ENCODE measurements at regions not wholly inside any gene's neighbourhood (a gene's known extent, or its start where the extent isn't known, plus 50 kb on each side); places are given as distances from the start of the nearest gene placed in this dataset.
"Not testable (repeated sequence)": the region's sequence is repeated elsewhere in the genome, so short reads cannot be mapped to it uniquely, and the experiment has no call there.

DNA sequence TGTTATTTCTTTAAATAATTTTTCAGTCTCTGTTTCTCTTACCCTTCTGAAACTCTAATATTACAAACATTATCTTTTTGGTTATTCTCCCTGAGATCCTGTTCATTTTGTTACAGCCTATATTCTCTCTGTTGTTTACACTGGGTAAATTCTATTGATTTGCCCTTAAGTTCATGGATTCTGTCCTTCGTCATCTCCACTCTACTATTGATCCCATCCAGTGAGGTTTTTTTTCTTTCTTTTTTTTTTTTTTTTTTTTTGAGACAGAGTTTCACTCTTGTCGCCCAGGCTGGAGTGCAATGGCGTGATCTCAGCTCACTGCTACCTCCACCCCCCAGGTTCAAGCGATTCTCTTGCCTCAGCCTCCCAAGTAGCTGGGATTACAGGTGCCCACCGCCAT lies 393.9 kb downstream of the ZNF674 start:
- H3K36me3 ChIP-seq (ENCODE audit: insufficient read depth, low read depth, low read length); H3K4me1 ChIP-seq (ENCODE audit: insufficient read depth, low read length); H3K4me3 ChIP-seq (ENCODE audit: low read length); H3K9me3 ChIP-seq (ENCODE audit: insufficient read depth, low read depth, low read length); H3K27ac ChIP-seq (ENCODE audit: low read length); H3K9ac ChIP-seq (ENCODE audit: low read depth, low read length); H3K27me3 ChIP-seq (ENCODE audit: insufficient read depth, low read length): not testable (repeated sequence)

DNA sequence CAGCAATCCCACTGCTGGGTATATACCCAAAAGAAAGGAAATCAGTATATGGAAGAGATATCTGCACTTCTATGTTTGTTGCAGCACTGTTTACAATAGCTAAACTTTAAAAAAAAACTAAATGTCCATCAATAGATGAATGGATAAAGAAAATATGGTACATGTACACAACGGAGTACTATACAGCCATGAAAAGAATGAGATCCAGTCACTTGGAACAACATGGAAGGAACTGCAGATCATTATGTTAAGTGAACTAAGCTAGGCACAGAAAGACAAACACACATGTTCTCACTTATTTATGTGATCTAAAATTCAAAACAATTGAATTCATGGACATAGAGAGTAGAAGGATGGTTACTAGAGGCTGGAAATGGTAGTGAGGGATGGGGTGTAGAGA lies 400.7 kb downstream of the ZNF674 start:
- Histone ChIP-seq H3K27ac (ENCODE audit: low read length) (no peak overlapping the region), H3K4me1 (ENCODE audit: insufficient read depth, low read length) (no peaks in the 10 kb centered on the region), H3K4me3 (ENCODE audit: low read length) (no peak overlapping the region), H3K9me3 (ENCODE audit: insufficient read depth, low read depth, low read length) (no peaks in the 10 kb centered on the region), H3K36me3 (ENCODE audit: insufficient read depth, low read depth, low read length) (no peaks in the 10 kb centered on the region), H3K9ac (ENCODE audit: low read depth, low read length) (no peak overlapping the region), H3K27me3 (ENCODE audit: insufficient read depth, low read length) (no peaks in the 10 kb centered on the region)

DNA sequence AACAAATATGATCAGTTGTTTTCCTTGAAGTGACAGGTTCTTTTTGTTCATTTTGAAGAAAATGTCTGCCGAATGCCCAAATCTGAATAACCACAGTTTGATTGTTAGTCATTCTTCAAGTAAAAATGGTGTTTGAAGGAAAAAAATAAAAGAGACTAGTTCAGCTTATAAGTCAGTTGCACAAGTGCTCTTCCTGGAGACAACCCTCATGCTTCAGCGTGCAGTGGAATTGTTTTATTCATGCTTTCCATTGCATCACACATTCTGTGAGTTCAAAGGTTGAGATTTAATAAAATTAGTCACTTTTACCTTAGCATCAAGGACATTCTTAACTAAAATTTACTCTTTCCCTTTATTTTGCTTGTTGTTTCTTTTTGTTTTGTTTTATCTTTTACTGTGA lies 404.9 kb downstream of the ZNF674 start:
- H3K9me3 ChIP-seq (ENCODE audit: insufficient read depth, low read depth, low read length) = no peaks in the 10 kb centered on the region
- no peaks in the 10 kb centered on the region for H3K36me3 ChIP-seq (ENCODE audit: insufficient read depth, low read depth, low read length)
- H3K4me1 ChIP-seq (ENCODE audit: insufficient read depth, low read length) = no peaks in the 10 kb centered on the region

DNA sequence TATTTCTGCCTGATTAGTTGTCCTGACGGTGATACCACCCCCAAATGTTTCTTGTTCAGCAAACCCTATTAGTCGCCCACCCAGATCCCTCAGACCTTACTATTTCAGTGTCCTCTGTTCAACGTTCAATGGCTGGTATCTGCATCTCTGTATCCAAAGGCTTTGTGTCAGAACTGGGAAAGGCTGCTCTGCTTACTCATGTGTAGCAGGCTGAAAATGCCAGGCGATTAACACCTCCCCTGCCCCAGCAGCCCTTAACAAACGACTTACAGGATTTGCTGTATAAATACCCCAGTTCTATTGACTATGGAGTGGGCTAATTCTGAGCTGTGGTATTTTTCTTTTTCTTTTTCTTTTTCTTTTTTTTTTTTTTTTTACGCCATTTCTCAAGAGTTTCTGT lies 415.0 kb downstream of the ZNF674 start:
- no peak overlapping the region for H3K9ac ChIP-seq (ENCODE audit: low read depth, low read length)

More for the DNA sequence above, 404.9 kb downstream of the ZNF674 start:
- Histone ChIP-seq H3K4me3 (ENCODE audit: low read length) (no peak overlapping the region), H3K9ac (ENCODE audit: low read depth, low read length) (no peak overlapping the region), H3K27ac (ENCODE audit: low read length) (no peak overlapping the region), H3K27me3 (ENCODE audit: insufficient read depth, low read length) (no peaks in the 10 kb centered on the region)

DNA sequence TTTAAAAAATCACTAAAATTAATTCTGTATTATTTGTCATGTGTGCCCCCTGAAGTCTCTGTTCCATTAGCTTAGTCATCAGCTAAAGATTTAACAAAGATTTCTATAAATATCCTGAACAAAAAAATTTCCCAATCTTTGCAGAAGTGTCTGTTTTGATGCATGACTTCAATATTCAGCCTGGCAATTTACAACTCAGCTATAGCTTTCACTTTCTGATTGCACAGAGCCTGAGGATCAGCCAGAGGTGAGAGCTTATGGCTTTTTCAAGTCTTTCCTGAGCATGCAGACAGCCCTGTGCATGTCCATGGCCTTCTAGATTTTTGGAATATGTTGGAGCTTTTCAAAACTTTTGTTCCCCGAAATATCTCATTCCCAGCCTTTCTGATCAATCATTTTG lies 420.1 kb downstream of the ZNF674 start:
- H3K4me1 ChIP-seq (ENCODE audit: insufficient read depth, low read length) = peaks cover 2% of the 10 kb centered on the region; the same call in 1 of the 2 replicates
- H3K27ac ChIP-seq (ENCODE audit: low read length) = no peak overlapping the region
- H3K4me3 ChIP-seq (ENCODE audit: low read length) = no peak overlapping the region
- no peaks in the 10 kb centered on the region for H3K9me3 ChIP-seq (ENCODE audit: insufficient read depth, low read depth, low read length)
- no peaks in the 10 kb centered on the region for H3K36me3 ChIP-seq (ENCODE audit: insufficient read depth, low read depth, low read length)
- H3K9ac ChIP-seq (ENCODE audit: low read depth, low read length) = no peak overlapping the region
- H3K27me3 ChIP-seq (ENCODE audit: insufficient read depth, low read length) = no peaks in the 10 kb centered on the region

More for the DNA sequence above, 415.0 kb downstream of the ZNF674 start:
- Histone ChIP-seq H3K4me1 (ENCODE audit: insufficient read depth, low read length) (no peaks in the 10 kb centered on the region), H3K36me3 (ENCODE audit: insufficient read depth, low read depth, low read length) (no peaks in the 10 kb centered on the region), H3K27me3 (ENCODE audit: insufficient read depth, low read length) (no peaks in the 10 kb centered on the region), H3K9me3 (ENCODE audit: insufficient read depth, low read depth, low read length) (no peaks in the 10 kb centered on the region), H3K4me3 (ENCODE audit: low read length) (no peak overlapping the region), H3K27ac (ENCODE audit: low read length) (no peak overlapping the region)

DNA sequence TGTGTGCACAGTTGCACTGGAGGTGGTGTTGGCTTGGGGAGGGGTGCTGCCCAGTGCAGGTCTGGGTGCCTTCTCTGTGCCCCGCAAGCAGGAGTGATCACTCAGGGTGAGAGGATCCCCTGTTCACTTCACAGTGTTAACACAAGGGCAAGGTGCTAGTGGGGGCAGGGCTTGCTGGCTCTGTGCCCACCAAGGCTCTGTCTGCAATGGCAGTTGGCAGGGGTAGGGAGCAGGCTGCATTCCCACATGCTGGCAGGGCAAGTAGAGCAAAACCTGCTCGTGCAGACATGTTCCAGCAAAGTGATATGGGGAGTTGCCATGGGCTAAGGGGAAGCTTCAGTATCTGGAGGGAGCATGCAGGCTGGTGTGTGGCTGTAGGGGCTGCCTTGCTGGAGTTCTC lies 428.0 kb downstream of the ZNF674 start:
- peaks cover 6% of the 10 kb centered on the region; the same call in 1 of the 2 replicates for H3K4me1 ChIP-seq (ENCODE audit: insufficient read depth, low read length)
- no peak overlapping the region for H3K9ac ChIP-seq (ENCODE audit: low read depth, low read length)
- no peaks in the 10 kb centered on the region for H3K27me3 ChIP-seq (ENCODE audit: insufficient read depth, low read length)
- no peaks in the 10 kb centered on the region for H3K9me3 ChIP-seq (ENCODE audit: insufficient read depth, low read depth, low read length)
- H3K27ac ChIP-seq (ENCODE audit: low read length) = no peak overlapping the region
- no peaks in the 10 kb centered on the region for H3K36me3 ChIP-seq (ENCODE audit: insufficient read depth, low read depth, low read length)
- no peak overlapping the region for H3K4me3 ChIP-seq (ENCODE audit: low read length)

DNA sequence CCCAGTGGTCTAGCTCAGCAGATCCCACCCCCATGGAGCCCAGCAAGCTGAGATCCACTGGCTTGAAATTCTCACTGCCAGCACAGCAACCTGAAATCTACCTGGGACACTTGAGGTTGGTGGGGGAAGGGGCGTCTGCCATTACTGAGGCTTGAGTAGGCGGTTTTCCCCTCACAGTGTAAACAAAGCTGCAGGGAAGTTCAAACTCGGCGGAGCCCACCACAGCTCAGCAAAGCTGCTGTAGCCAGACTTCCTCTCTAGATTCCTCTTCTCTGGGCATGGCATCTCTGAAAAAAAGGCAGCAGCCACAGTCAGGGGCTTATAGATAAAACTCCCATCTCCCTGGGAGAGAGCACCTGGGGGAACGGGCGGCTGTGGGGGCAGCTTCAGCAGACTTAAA lies 457.9 kb downstream of the ZNF674 start:
- H3K27ac ChIP-seq (ENCODE audit: low read length); H3K27me3 ChIP-seq (ENCODE audit: insufficient read depth, low read length); H3K9ac ChIP-seq (ENCODE audit: low read depth, low read length); H3K9me3 ChIP-seq (ENCODE audit: insufficient read depth, low read depth, low read length); H3K4me1 ChIP-seq (ENCODE audit: insufficient read depth, low read length); H3K36me3 ChIP-seq (ENCODE audit: insufficient read depth, low read depth, low read length); H3K4me3 ChIP-seq (ENCODE audit: low read length): not testable (repeated sequence)

DNA sequence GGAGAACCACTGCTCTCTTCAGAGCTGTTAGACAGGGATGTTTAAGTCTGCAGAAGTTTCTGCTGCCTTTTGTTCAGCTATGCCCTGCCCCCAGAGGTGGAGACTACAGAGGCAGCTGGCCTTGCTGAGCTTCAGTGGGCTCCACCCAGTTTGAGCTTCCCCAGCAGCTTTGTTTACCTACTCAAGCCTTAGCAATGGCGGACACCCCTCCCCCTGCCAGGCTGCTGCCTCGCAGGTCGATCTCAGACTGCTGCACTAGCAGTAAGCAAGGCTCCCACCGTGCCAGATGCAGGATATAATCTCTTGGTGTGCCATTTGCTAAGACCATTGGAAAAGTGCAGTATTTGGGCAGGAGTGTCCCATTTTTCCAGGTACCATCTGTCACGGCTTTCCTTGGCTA lies 465.1 kb downstream of the ZNF674 start:
- not testable (repeated sequence) for H3K4me1 ChIP-seq (ENCODE audit: insufficient read depth, low read length); H3K9me3 ChIP-seq (ENCODE audit: insufficient read depth, low read depth, low read length); H3K27ac ChIP-seq (ENCODE audit: low read length); H3K4me3 ChIP-seq (ENCODE audit: low read length); H3K36me3 ChIP-seq (ENCODE audit: insufficient read depth, low read depth, low read length); H3K9ac ChIP-seq (ENCODE audit: low read depth, low read length); H3K27me3 ChIP-seq (ENCODE audit: insufficient read depth, low read length)

DNA sequence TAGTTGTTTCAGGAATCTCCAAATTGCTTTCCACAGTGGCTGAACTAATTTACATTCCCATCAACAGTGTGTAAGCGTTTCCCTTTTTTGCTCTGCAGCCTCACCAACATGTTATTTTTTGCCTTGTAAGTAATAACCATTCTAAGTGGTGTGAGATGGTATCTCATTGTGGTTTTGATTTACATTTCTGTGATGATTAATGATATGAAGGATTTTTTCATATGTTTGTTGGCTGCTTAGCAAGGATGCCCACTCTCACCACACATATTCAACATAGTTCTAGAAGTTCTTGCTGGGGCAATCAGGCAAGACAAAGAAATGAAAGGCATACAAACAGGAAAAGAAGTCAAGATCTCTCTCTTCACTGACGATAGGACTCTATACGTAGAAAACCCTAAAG lies 472.4 kb downstream of the ZNF674 start:
- Histone ChIP-seq H3K4me1 (ENCODE audit: insufficient read depth, low read length) (no peaks in the 10 kb centered on the region), H3K27me3 (ENCODE audit: insufficient read depth, low read length) (no peaks in the 10 kb centered on the region), H3K9ac (ENCODE audit: low read depth, low read length) (no peak overlapping the region)

DNA sequence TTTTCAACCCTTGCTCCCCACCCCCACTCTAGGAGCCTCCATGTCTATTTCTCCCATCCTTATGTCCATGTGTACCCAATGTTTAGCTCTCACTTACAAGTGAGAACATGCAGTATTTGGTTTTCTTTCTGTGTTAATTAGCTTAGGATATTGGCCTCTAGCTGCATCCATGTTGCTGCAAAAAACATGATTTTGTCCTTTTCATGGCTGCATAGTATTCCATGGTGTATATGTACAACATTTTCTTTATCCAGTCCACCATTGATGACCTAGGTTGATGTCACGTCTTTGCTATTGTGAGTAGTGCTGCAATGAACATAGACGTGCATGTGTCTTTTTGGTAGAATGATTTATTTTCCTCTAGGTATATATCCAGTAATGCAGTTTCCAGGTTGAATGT lies 472.8 kb downstream of the ZNF674 start:
- no peak overlapping the region for H3K4me3 ChIP-seq (ENCODE audit: low read length)
- H3K27ac ChIP-seq (ENCODE audit: low read length) = no peak overlapping the region
- no peaks in the 10 kb centered on the region for H3K27me3 ChIP-seq (ENCODE audit: insufficient read depth, low read length)
- no peaks in the 10 kb centered on the region for H3K4me1 ChIP-seq (ENCODE audit: insufficient read depth, low read length)
- H3K9ac ChIP-seq (ENCODE audit: low read depth, low read length) = no peak overlapping the region
- no peaks in the 10 kb centered on the region for H3K9me3 ChIP-seq (ENCODE audit: insufficient read depth, low read depth, low read length)
- H3K36me3 ChIP-seq (ENCODE audit: insufficient read depth, low read depth, low read length) = no peaks in the 10 kb centered on the region

More for the DNA sequence above, 472.4 kb downstream of the ZNF674 start:
- no peaks in the 10 kb centered on the region for H3K9me3 ChIP-seq (ENCODE audit: insufficient read depth, low read depth, low read length)
- no peaks in the 10 kb centered on the region for H3K36me3 ChIP-seq (ENCODE audit: insufficient read depth, low read depth, low read length)
- no peak overlapping the region for H3K27ac ChIP-seq (ENCODE audit: low read length)
- no peak overlapping the region for H3K4me3 ChIP-seq (ENCODE audit: low read length)

DNA sequence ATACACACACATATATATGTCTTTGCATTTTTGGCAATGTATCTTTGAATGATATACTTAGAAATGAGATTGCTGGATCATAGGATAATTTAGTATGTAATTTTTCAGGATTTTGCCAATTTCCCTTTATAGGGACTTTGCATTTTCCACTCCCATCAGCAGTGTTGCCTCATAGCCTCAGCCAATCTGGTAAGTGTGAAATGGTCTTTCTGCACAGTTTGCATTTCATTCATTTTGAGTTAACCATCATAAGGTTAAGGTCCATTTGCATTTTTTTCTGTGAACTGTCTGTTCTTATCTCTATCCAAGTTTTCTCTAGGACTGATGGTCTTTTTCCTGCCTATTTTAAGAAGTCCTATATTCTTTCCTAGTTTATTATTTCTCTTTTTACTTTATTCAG lies 474.8 kb downstream of the ZNF674 start:
- H3K36me3 ChIP-seq (ENCODE audit: insufficient read depth, low read depth, low read length) = no peaks in the 10 kb centered on the region
- no peaks in the 10 kb centered on the region for H3K4me1 ChIP-seq (ENCODE audit: insufficient read depth, low read length)
- H3K27me3 ChIP-seq (ENCODE audit: insufficient read depth, low read length) = no peaks in the 10 kb centered on the region
- H3K9ac ChIP-seq (ENCODE audit: low read depth, low read length) = no peak overlapping the region
- no peak overlapping the region for H3K27ac ChIP-seq (ENCODE audit: low read length)
- H3K4me3 ChIP-seq (ENCODE audit: low read length) = no peak overlapping the region
- H3K9me3 ChIP-seq (ENCODE audit: insufficient read depth, low read depth, low read length) = no peaks in the 10 kb centered on the region

DNA sequence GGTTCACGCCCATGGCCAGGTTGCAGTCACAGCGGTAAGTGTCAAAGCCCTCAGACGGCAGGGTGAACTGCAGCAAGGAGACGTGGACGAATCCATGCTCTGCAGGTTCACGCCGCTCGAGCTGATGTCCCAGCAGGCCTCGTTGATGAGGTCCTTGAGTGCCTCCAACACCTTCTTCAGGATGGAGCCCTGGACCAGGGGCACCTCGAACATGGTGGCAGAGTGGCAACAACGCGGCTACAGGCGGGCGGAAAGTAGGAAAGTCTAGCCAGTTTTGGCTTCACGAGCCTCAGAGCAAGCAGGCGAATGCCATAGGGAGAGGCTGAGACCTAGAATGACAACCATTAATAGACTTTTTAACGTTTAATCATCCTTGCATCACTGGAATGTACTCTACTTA lies 485.9 kb downstream of the ZNF674 start:
- H3K36me3 ChIP-seq (ENCODE audit: insufficient read depth, low read depth, low read length) = no peaks in the 10 kb centered on the region
- no peak overlapping the region for H3K4me3 ChIP-seq (ENCODE audit: low read length)
- peaks cover 7% of the 10 kb centered on the region for H3K9me3 ChIP-seq (ENCODE audit: insufficient read depth, low read depth, low read length)
- H3K9ac ChIP-seq (ENCODE audit: low read depth, low read length) = no peak overlapping the region
- H3K4me1 ChIP-seq (ENCODE audit: insufficient read depth, low read length) = no peaks in the 10 kb centered on the region
- no peaks in the 10 kb centered on the region for H3K27me3 ChIP-seq (ENCODE audit: insufficient read depth, low read length)
- H3K27ac ChIP-seq (ENCODE audit: low read length) = no peak overlapping the region

DNA sequence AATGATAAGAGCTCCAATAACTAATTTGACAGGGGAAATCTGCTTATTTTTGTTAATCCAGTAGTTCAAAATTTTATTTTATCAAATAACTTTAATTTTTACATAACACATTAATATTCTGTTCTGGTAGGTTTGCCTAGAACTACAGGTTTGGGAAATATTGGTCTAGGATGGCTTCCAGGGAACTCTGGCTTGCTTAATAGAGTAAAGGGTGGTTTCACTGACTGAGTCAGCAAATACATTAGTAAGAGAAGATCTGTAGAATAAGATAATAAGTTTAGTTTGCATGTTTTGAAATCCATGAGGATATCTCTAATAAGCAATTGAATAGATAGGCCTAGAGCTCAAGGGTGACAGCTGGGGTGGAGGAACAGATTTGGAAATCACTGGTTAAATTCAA lies 500.7 kb downstream of the ZNF674 start:
- Histone ChIP-seq H3K27ac (ENCODE audit: low read length) (no peak overlapping the region), H3K9me3 (ENCODE audit: insufficient read depth, low read depth, low read length) (no peaks in the 10 kb centered on the region), H3K4me1 (ENCODE audit: insufficient read depth, low read length) (no peaks in the 10 kb centered on the region), H3K9ac (ENCODE audit: low read depth, low read length) (no peak overlapping the region), H3K27me3 (ENCODE audit: insufficient read depth, low read length) (no peaks in the 10 kb centered on the region), H3K4me3 (ENCODE audit: low read length) (no peak overlapping the region), H3K36me3 (ENCODE audit: insufficient read depth, low read depth, low read length) (no peaks in the 10 kb centered on the region)
